Right ventricle myocardium superior (tissue), 1 donor: ENCODE measurements at regions not wholly inside any gene's neighbourhood (a gene's known extent, or its start where the extent isn't known, plus 50 kb on each side); places are given as distances from the start of the nearest gene placed in this dataset.
"Not testable (repeated sequence)": the region's sequence is repeated elsewhere in the genome, so short reads cannot be mapped to it uniquely, and the experiment has no call there.

ENCODE experiments used
- ATAC-seq: fragments of 200-7000 bp; cut with Tn5 transposase; one replicate; pipeline ENCODE4 v1.9.1; 2020; ENCODE audit warnings: mild to moderate bottlenecking; ENCODE audit not compliant: poor library complexity
- DNase-seq: peaks from one replicate; pipeline ENCODE4 v3.0.0-alpha.2; 2020
- intact Hi-C: fragments of 100-400 bp; cut with DNase I; formaldehyde crosslinking; loops from one replicate; pipeline ENCODE4 v1.11.2; 2022
- donor health status: DM: no; HTN: yes; CAD: no; lungs with severe emphysema.

DNA sequence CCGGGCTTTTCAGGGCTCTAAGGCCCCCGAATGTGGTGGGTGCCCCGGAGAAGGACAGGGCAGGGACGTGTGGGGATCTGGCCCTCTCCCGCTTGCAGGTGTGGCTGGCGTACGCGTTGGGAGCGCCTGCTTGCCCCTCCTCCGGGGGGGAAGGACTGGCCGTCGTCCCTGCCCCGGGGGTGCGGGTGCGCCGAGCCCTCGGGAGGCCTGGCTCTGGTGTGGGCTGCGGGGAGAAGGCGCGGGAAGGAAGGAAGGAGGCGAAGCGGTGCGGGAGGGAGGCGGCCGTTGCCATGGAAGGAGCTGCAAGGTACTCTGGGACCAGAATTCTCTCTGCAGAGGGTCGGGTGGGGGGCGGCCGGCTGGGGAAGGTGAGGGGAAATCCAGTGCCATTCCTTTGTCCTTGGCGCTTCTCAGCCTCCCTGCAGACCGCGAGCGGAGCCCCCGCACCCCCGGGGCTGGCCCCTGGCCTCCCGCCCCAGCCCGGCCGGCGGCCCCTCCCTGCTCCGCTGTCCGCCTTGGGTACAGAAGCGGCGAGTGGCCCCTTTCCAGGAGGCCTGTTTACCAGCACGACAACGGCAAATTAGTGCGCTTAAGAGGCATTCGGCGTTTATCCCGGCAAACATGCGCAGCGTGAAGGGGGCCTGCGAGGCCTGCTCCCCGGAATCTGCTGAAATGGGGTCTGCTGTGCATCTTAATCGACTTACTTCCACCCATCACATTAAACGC is 67.1 kb upstream of the UNC5A start:
- DNase-seq (no peak), ATAC-seq (no peak)
- intact Hi-C loops: no loop called here

DNA sequence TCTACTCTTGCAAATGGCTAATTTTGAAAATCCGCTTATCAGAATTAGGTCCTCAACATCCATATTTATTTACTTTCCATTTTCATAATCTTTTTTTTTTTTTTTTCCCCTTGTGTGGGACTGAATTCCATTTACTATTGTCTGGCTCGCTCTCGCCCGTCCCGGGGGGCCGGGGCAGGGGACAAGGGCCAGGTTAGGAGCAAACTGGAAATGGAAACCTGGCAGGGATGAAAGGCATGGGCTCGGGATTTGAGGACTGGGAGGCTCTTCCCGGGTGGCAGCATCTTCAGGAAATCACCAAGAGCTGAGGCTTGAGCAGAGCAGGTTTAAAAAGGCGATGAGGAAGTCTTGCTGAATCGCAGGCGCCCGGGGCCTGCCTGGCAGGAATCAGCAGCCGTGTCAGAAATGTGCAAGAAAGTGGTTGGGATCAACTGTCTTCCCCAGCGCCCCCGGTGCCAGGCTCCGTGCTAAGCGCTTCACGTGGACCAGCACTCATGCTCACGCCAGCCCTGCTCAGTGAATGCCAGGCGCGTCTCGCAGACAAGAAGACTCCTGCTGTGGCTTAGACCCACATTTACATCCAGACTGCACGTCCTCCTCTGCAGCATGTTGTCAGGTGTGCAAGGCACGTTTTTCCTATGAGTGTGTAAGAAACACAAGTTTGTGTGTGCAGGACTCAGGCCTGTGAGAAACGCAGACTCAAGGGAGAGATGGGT is 66.3 kb upstream of the UNC5A start:
- DNase-seq (no peak), ATAC-seq (no peak)
- intact Hi-C loops: no loop called here

DNA sequence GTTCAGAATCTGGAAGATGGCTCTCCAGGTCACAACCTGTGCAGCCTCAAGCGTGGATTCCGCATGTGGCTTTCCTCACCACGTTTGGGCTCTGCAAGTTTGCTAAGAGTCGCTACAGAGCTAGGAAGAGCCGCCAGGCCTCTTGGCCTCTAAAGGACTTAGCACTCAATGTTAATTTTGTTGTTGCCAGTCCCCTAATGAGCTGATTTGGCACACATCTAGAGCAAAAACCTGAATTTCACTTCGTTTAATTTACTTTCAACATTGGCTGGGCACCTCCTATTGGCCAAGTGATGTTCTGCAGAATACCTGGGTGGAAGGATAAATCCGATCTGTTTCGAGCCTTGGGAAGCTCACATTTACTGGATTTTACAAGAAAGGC is 65.8 kb upstream of the UNC5A start:
- ATAC-seq (no peak), DNase-seq (no peak)
- intact Hi-C loops: no loop called here

DNA sequence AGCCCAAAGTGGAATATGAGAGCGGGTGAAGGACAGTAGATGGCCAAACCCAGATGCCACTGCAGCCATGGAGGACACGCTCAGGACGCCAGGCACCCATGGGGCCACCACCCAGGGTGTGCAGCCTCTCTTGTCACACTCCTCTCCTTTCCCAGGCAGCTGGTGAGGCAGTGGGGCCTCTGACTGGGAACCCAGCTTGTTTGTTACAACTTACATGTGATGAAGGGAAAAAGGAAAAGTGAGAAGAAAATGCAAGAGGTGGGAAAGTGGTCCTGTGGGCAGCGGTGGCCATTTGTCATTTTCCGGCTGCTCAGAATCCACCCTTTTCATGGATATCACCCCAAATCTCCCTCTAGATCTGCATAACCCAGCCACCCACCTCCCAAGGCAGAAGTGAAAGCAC is 62.7 kb upstream of the UNC5A start:
- no peak for ATAC-seq
- intact Hi-C loops: no loop called here
- DNase-seq: no peak

DNA sequence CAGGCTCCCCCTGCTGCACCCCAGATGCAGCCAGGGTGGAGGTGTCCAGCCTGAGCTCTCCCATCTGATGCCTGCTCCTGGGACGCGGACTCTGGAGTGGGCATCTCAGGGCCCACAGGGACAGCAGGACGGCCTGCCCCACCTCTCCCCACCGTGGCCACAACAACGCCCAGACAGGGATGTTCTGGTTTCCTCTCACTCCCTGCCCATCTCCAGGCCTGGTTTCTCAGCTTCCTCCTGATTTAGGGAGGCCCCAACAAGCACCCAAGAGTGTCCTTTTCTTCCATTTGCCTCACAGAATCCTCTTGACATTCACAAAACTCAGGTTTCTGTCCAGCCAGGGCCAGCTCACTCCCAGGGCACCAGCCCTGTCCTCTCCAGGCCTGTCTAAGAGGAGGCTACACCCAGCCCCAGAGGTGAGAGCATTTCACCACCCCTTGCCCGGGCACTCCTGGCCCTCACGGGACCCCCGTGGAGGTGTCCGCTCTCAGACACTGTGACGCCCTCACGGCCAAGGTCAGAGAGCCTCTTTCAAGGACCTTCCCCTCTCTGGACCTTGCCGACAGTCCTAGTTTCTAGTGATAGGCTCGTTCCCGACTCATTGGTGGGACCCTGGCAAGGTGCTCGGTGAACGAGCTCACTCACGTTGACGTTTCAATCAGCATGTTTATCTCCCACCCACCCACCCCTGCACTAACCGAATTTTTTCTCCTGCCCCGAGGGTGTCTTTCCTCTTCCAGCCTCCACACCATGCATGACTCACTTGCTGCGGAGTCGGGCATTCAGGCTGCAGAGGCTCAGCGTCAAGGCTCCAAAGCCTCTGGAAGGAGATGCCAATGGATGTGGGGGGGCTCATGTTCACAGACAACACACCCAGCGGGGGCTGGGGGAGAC is 62.0 kb upstream of the UNC5A start:
- DNase-seq (no peak), ATAC-seq (no peak)
- intact Hi-C loops: no loop called here

DNA sequence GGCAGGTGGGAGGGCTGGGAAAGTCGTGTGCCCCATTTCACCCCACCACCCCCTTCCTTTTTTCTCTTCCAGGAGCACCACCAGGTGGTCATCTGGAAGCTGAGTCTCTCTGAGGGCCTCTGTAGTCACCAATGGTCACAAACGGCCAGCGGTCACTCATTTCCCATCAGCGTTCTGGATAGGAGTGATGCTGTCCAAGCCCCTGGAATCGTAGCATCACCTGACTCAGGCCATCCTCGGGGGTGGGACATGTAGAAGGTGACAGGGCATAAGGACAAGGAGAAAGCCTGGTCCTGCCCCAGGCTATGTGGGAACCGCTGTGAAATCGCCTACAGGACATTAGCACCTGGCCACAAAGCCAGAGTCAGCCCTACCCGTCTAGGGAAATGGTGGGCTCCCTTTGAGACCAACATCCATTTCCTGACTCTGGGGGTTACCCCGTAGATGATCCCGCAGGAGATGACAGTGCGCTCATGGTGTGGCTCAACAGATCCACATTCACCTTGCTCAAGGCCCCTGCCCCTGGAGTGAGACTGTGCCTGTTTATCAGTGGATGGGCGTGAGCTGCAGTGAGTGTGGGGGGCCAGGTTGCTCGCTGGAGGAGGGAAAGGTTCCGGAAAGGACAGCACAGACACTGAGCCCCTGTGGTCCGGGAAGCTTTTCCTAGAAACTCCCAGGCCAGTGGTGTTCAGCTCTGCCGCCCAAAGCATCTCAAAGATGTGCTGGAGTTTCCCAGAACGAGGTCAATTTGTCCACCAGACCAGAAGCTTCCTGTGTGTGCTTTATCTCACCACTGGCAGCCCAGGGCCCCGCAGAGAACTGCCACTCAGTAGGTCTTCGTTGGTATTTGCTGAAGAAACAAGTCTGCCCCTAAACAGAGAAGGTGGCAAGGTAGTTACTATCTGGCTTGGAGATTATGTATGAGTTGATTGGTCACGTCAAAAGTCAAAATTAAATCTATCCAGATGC is 61.1 kb upstream of the UNC5A start:
- ATAC-seq (no peak), DNase-seq (no peak)
- intact Hi-C loops: no loop called here

DNA sequence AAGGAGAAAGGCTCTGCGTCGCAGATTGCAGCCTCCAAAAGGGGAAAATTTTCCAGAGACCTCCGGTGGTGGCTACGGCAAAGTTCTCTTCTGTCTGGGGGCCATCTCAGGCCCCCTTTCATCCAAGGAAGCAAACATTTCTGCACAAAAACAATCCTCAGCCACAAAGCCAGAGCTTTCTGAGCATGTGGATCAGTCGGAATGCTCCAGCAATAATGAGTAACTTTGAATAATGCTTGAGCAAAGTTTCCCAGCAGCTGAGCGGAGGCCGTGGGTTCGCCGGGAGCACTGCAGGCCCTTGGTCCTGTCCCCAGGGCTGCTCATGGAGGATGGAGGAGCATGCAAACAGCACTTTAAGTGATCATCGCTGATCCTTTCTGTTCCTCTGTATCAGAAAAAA is 60.2 kb upstream of the UNC5A start:
- DNase-seq (no peak), ATAC-seq (no peak)
- intact Hi-C loops: no loop called here

DNA sequence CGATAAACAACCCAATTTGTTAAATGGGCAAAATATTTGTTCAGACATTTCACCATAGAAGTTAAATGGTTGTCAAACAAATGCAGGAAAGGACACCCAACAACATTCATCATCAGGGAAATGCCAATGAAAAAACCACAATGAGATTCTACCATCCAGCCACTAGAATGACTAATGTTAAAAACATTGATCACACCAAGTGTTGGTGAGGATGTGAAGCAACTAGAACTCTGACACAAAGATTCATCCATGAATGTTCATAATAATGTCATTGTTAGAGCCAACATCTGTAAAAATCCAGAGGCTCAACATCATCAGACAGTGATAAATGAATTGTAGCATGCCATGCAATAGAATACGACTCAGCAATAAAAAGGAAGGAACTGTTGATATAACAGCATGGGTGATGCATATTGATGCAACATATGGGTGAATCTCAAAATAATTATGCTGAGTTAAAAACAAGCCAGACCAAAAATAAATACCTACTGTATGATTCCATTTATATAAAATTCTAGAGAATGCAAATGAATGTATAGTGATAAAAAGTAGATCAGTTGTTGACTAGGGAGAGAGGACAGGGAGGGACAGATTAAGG is 55.9 kb upstream of the UNC5A start:
- ATAC-seq: no peak
- DNase-seq: no peak
- intact Hi-C loops: no loop called here

DNA sequence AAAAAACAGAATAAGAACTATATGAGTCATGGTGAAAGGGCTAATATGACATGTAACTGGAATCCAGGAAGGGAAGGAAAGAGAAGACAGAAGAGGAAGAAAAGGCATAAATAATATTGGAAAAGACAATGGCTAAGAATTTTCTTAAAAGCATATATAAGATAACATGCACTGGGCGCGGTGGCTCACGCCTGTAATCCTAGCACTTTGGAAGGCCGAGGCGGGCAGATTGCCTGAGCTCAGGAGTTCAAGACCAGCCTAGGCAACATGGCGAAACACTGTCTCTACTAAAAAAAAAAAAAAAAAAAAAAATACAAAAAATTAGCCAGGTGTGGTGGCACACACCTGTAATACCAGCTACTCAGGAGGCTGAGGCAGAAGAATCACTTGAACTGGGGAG is 54.8 kb upstream of the UNC5A start:
- DNase-seq, intact Hi-C loops: not testable (repeated sequence)

DNA sequence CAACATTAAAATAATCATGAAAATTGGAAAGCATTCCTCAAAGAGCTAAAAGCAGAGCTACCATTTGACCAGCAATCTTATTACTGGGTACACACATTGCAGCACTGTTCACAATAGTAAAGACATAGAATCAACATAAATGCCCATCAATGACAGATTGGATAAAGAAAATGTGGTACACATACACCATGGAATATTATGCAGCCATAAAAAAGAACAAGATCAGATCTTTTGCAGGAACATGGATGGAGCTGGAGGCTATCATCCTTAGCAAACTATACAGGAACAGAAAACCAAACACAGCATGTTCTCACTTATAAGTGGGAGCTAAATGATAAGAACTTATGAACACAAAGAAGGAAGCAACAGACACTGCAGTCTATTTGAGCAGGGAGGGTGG is 52.8 kb upstream of the UNC5A start:
- DNase-seq, intact Hi-C loops, ATAC-seq: not testable (repeated sequence)

More for the DNA sequence above, 54.8 kb upstream of the UNC5A start:
- ATAC-seq: not testable (repeated sequence)
